ENCODE measurements at regions not wholly inside any gene's neighbourhood (a gene's known extent, or its start where the extent isn't known, plus 50 kb on each side); places are given as distances from the start of the nearest gene placed in this dataset.

DNA sequence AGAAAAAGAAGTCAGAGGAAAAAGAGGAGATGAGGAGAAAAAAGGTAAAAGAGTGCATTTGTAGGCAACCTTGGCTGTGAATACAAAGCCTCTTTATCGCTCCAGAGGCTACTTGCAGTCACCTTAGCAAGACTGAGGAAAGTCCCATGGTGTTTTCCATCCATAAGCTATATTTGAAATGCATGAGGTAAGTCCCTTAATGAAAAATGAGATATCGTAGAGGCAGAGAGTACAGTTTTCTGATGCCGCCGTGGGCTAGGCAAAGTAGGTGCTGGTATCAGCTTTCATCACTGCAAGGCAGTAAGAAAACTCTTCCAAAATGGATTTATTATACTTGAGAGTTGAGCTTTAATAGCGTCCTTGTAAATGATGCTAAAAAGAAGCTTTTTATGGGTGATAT, 186.8 kb downstream of the ASCL1 start:
- no peaks in the 10 kb centered on the region for H3K9me3 ChIP-seq (ENCODE audit: low read length)
- no peaks in the 10 kb centered on the region for H3K4me1 ChIP-seq (ENCODE audit: insufficient read depth, low read length)
- no peak overlapping the region for H3K4me2 ChIP-seq (ENCODE audit: low read depth, low read length)
- in situ Hi-C loops (cut with HindIII; ENCODE audit: extremely low pct_ligation_motif_present, low pct_unique_long_range_greater_than_20kb) (no loop called here), intact Hi-C loops (cut with micrococcal nuclease; ENCODE audit: unreplicated experiment) (no loop called here)
- no peak for DNase-seq (ENCODE audit: low spot score)
- ATAC-seq: no peak
- ChIA-PET POLR2A (no interaction called here), CTCF (ENCODE audit: low intra/inter-chr PET ratio, low total read pairs) (no interaction called here)
- H3K4me3 ChIP-seq (replicated peaks in 1 of 3; ENCODE audit: insufficient read depth in 1 of 3, low read depth in 2 of 3, low read length in 3 of 3): no peak overlapping the region
- H3K9ac ChIP-seq (ENCODE audit: insufficient read depth, low read depth, low read length): no peak overlapping the region
- WGBS (ENCODE audit: low lambda C conversion rate): 27% methylated on average over 5 of the region's 5 CpGs
- no peak overlapping the region for H3K27ac ChIP-seq (ENCODE audit: extremely low read length, insufficient read depth, low read length)
- TF ChIP-seq NFIC (IDR thresholded peaks at IDR 0.05; ENCODE audit: low read length) (no peak), KAT8 (CRISPR knock-in tag; IDR thresholded peaks at IDR 0.05) (no peak)
- TF ChIP-seq, protein P1, sequence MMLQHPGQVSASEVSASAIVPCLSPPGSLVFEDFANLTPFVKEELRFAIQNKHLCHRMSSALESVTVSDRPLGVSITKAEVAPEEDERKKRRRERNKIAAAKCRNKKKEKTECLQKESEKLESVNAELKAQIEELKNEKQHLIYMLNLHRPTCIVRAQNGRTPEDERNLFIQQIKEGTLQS (CRISPR knock-in tag; IDR thresholded peaks at IDR 0.05): no peak
- FAIRE-seq: no peak
- no peak overlapping the region for H2AFZ ChIP-seq (ENCODE audit: low read length)
- H3K36me3 ChIP-seq (replicated peaks in 1 of 2; ENCODE audit: control insufficient read depth in 1 of 2, insufficient read depth in 2 of 2, low read length in 2 of 2): no peaks in the 10 kb centered on the region
- H3K79me2 ChIP-seq (ENCODE audit: insufficient read depth, low read length): no peaks in the 10 kb centered on the region
- H4K20me1 ChIP-seq (ENCODE audit: insufficient read depth, low read length): no peaks in the 10 kb centered on the region
- H3K27me3 ChIP-seq (ENCODE audit: control insufficient read depth in 1 of 2, insufficient read depth in 2 of 2, low read length in 2 of 2): no peaks in the 10 kb centered on the region
- no TSS peak for BruUV-seq (replicated peaks)

DNA sequence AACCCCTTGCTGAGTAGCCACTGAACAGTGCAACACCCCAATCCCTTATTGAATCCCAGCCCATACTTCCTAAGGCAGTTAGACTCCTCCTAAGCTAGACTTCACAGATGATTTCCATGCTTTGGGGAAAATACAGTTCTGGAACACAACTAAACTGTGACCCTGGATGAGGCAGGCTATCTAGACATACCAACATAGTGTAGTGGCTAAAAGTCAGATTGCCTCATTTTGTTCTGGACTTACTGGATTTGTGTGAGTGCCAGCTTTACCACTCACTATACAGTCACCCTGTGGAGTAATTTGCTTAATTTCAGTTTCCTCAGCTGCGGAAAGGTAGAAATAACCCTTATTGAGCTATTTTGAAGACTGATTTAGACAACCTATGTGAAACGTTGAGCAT, 203.1 kb downstream of the ASCL1 start:
- in situ Hi-C loops (cut with HindIII; ENCODE audit: extremely low pct_ligation_motif_present, low pct_unique_long_range_greater_than_20kb): no loop called here
- intact Hi-C loops (cut with micrococcal nuclease; ENCODE audit: unreplicated experiment): no loop called here
- no peak for FAIRE-seq
- Histone ChIP-seq H3K4me2 (ENCODE audit: low read depth, low read length) (no peak overlapping the region), H3K4me1 (ENCODE audit: insufficient read depth, low read length) (no peaks in the 10 kb centered on the region), H3K9ac (ENCODE audit: insufficient read depth, low read depth, low read length) (no peak overlapping the region), H4K20me1 (ENCODE audit: insufficient read depth, low read length) (no peaks in the 10 kb centered on the region), H3K36me3 (replicated peaks in 1 of 2; ENCODE audit: control insufficient read depth in 1 of 2, insufficient read depth in 2 of 2, low read length in 2 of 2) (no peaks in the 10 kb centered on the region), H3K27me3 (ENCODE audit: control insufficient read depth in 1 of 2, insufficient read depth in 2 of 2, low read length in 2 of 2) (no peaks in the 10 kb centered on the region; a peak in 1 of 5 replicates), H2AFZ (ENCODE audit: low read length) (no peak overlapping the region), H3K9me3 (ENCODE audit: low read length) (no peaks in the 10 kb centered on the region), H3K79me2 (ENCODE audit: insufficient read depth, low read length) (no peaks in the 10 kb centered on the region), H3K27ac (ENCODE audit: extremely low read length, insufficient read depth, low read length) (no peak overlapping the region), H3K4me3 (replicated peaks in 1 of 3; ENCODE audit: insufficient read depth in 1 of 3, low read depth in 2 of 3, low read length in 3 of 3) (no peak overlapping the region)
- no peak for ATAC-seq
- POLR2A ChIA-PET: no interaction called here
- no TSS peak for BruUV-seq (replicated peaks)
- DNase-seq (ENCODE audit: low spot score): no peak
- 0% methylated on average over 2 of the region's 2 CpGs for WGBS (ENCODE audit: low lambda C conversion rate)
- CTCF ChIA-PET (ENCODE audit: low intra/inter-chr PET ratio, low total read pairs): no interaction called here
- TF ChIP-seq, protein P2, sequence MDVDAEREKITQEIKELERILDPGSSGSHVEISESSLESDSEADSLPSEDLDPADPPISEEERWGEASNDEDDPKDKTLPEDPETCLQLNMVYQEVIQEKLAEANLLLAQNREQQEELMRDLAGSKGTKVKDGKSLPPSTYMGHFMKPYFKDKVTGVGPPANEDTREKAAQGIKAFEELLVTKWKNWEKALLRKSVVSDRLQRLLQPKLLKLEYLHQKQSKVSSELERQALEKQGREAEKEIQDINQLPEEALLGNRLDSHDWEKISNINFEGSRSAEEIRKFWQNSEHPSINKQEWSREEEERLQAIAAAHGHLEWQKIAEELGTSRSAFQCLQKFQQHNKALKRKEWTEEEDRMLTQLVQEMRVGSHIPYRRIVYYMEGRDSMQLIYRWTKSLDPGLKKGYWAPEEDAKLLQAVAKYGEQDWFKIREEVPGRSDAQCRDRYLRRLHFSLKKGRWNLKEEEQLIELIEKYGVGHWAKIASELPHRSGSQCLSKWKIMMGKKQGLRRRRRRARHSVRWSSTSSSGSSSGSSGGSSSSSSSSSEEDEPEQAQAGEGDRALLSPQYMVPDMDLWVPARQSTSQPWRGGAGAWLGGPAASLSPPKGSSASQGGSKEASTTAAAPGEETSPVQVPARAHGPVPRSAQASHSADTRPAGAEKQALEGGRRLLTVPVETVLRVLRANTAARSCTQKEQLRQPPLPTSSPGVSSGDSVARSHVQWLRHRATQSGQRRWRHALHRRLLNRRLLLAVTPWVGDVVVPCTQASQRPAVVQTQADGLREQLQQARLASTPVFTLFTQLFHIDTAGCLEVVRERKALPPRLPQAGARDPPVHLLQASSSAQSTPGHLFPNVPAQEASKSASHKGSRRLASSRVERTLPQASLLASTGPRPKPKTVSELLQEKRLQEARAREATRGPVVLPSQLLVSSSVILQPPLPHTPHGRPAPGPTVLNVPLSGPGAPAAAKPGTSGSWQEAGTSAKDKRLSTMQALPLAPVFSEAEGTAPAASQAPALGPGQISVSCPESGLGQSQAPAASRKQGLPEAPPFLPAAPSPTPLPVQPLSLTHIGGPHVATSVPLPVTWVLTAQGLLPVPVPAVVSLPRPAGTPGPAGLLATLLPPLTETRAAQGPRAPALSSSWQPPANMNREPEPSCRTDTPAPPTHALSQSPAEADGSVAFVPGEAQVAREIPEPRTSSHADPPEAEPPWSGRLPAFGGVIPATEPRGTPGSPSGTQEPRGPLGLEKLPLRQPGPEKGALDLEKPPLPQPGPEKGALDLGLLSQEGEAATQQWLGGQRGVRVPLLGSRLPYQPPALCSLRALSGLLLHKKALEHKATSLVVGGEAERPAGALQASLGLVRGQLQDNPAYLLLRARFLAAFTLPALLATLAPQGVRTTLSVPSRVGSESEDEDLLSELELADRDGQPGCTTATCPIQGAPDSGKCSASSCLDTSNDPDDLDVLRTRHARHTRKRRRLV (CRISPR knock-in tag; IDR thresholded peaks at IDR 0.05): no peak
- no peak for TF ChIP-seq ZNF552 (CRISPR knock-in tag; IDR thresholded peaks at IDR 0.05; ENCODE audit: borderline replicate concordance)
- no peak for TF ChIP-seq HDAC1 (CRISPR knock-in tag; IDR thresholded peaks at IDR 0.05)
- TF ChIP-seq STAT5B (CRISPR knock-in tag; IDR thresholded peaks at IDR 0.05): no peak
- TF ChIP-seq ZNF10 (CRISPR knock-in tag; IDR thresholded peaks at IDR 0.05; ENCODE audit: borderline replicate concordance, low read depth): no peak
- no peak for TF ChIP-seq GATAD1 (CRISPR knock-in tag; IDR thresholded peaks at IDR 0.05)
- no peak for TF ChIP-seq HOXA3 (CRISPR knock-in tag; IDR thresholded peaks at IDR 0.05)
- TF ChIP-seq ZNF549 (CRISPR knock-in tag; IDR thresholded peaks at IDR 0.05): no peak
- no peak for TF ChIP-seq KDM5A (IDR thresholded peaks at IDR 0.05; ENCODE audit: borderline replicate concordance, low read length)
- no peak for TF ChIP-seq NPAS2 (CRISPR knock-in tag; IDR thresholded peaks at IDR 0.05; ENCODE audit: borderline replicate concordance)
- no peak for TF ChIP-seq MAFF (IDR thresholded peaks at IDR 0.05; ENCODE audit: low read depth, low read length)
